HepG2 (cell line): ENCODE measurements at regions not wholly inside any gene's neighbourhood (a gene's known extent, or its start where the extent isn't known, plus 50 kb on each side); places are given as distances from the start of the nearest gene placed in this dataset.

ENCODE experiments used
- GTF2F1 ChIP-seq: fragments of 150-350 bp; IDR thresholded peaks from 2 replicates; pipeline ENCODE4 v1.6.1; 2014; ENCODE audit warnings: low read length
- SETDB1 ChIP-seq: sonication (generic); formaldehyde crosslinking; IDR thresholded peaks from 2 replicates; pipeline ENCODE4 v1.5.1; 2020; ENCODE audit warnings: missing genetic modification reagents, mild to moderate bottlenecking, borderline replicate concordance

- TF ChIP-seq SETDB1 (CRISPR knock-in tag) (no peak), GTF2F1 (no peak)
These were observed 266.7 kb upstream of the LRRN1 start for GRCh38 chr3:3532508-3532907.
